GM10266 (cell line): ENCODE measurements at regions not wholly inside any gene's neighbourhood (a gene's known extent, or its start where the extent isn't known, plus 50 kb on each side); places are given as distances from the start of the nearest gene placed in this dataset.

Source experiments
- DNase-seq: peaks from one replicate; pipeline ENCODE4 v3.0.0; 2012; ENCODE audit errors: extremely low spot score
- TF ChIP-seq, protein P1 (sequence below): IDR thresholded peaks from 2 replicates; pipeline ENCODE4 v1.5.1; 2012; ENCODE audit warnings: mild to moderate bottlenecking, low read depth; ENCODE audit not compliant: control insufficient read depth, insufficient read depth; ENCODE audit errors: missing control alignments

DNA sequence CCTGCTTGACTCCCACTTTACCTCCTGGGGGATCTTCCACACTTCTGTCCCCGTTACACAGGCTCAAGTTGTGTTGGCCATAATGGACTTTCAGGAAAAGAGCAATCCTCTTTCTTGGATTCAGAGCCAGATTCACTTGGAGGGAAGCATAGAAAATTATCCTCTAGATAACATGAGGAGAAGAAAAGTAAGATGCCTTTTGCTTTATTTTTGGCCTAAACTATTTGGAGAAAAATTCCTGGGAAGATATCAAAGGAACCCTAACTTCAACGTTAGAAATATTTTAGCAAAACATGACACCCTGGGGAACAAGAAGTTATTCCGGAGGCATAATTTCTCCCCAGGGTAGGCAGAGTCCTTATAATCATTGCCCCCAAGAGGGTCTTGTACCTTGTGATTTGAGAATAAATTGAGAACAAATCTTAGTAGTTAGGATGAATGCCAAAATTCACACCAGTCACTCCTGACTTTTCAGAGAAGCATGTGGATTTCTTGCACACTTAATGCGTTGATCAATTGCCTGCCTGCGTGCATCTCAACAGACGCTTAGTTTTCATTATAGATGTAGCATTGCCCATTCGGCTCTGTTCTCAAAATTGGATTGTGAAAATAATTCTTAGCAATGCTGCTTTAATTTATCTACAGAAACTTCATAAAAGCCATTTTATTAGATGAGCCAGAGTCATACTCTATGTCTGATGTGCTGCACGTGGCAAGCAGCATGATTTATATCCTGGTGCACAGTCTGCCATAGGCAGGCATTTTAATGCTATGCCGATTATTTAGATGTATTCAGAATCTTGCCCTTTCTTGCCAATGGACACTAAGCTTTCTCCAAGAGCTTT is 224.4 kb downstream of the C7orf25 start:
- DNase-seq: no peak
- TF ChIP-seq, protein P1, sequence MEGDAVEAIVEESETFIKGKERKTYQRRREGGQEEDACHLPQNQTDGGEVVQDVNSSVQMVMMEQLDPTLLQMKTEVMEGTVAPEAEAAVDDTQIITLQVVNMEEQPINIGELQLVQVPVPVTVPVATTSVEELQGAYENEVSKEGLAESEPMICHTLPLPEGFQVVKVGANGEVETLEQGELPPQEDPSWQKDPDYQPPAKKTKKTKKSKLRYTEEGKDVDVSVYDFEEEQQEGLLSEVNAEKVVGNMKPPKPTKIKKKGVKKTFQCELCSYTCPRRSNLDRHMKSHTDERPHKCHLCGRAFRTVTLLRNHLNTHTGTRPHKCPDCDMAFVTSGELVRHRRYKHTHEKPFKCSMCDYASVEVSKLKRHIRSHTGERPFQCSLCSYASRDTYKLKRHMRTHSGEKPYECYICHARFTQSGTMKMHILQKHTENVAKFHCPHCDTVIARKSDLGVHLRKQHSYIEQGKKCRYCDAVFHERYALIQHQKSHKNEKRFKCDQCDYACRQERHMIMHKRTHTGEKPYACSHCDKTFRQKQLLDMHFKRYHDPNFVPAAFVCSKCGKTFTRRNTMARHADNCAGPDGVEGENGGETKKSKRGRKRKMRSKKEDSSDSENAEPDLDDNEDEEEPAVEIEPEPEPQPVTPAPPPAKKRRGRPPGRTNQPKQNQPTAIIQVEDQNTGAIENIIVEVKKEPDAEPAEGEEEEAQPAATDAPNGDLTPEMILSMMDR: no peak

DNA sequence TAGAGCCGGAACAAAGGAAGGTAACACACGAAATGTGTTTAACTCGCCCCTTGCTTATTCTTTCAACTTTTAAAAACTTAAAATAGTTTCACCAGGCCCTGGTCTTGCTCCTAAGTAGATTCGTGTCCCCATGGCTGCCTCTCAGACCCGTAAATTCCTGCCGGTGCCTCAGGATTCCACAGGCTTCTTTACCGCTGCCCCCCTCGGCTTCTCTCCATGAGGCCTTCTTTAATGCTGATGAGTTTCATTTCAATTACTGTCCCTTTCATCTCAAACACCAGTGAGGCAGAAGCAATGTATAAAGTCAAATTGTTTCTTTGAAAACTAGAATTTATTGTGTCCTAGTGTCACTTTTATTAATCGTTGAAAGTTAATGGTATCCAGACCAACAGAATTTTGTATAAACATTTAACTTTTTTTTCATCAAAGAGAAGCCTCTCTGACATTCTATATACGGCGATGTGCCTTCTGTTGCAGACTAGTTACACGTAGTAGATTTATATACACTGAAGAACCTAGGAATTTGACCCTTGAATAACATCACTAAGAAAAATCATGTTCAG is 225.2 kb downstream of the C7orf25 start:
- TF ChIP-seq, protein P1: no peak
- no peak for DNase-seq

DNA sequence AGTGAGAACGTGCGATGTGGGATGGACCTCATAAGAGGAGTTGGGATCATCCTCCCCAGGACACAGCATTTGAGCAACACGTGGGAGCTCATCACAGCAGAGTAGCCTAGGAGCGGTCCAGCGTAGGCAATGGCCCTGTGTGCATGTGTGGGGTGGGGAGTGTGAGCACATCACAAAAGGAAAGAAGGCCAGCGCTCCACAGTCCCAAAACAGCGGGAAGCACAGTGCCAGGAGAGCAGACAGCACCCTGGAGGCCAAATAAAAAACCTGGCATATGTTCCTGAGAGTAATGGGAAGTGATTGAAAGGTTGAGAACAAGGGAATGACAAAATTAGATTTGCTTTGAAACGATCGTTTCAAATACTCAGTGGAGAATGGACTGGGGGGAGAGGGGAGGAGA is 226.0 kb downstream of the C7orf25 start:
- TF ChIP-seq, protein P1: no peak
- no peak for DNase-seq

DNA sequence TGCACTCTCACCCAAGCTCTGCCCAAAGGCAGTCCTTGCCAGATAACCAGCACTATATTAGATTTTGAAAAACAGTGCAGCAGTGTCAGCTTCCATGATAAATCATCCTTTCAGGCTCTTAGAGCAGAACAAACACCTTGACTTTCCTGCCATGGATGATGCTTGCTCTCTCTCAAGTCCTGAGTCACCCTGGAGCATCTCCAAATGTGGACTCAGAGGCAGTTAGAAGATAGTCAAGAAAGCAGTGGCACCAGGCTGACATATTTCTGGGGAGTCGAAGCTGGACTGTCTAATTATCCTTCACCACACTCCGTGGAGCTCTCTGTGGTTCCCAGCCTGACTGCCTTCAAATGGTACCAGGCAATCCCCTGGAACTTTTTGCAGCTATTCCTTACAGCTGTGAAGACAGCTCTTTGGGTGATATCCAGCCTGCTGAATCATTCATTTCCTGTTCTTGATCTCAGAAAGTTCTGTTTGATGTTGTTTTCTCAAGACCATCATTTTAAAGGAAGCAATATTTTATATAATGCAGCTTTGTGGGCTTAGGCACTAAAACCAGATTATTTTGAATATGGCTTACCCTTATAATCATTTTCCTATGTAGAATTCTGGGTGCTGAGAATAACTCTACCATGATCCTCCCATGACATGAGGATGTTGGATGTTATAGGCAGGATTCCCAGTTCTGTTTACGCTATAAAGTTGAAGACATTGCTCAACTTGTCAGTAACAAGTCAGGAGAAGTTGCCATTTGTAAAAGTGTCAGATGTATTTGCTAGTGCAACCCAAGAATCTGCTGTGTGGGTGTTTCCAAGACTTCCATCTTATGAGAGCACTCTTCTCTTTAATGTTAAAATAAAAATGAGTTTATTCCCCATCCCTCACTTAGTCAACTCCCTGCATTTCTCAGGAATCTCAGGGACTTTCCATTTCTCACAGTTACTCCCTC is 233.8 kb downstream of the C7orf25 start:
- no peak for DNase-seq
- TF ChIP-seq, protein P1: no peak

DNA sequence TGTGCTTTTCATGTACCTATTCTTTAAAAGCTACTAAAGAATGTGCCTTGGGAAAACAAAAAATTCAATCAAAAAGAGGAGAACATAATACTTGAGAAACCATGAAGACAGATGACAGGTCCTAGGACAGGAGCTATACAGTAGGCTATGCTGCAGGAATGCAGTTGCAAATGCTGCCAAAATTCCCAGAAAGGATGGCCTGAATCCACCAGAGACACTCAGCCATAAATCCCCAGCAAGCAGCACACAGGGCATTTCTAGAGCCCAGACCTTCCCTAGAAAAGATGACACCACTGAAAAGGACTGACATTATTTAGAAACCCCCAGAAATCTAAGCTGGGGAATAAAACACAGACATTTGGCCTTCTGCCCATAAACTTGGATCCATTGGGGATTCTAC is 237.3 kb downstream of the C7orf25 start:
- DNase-seq: no peak
- TF ChIP-seq, protein P1: no peak

DNA sequence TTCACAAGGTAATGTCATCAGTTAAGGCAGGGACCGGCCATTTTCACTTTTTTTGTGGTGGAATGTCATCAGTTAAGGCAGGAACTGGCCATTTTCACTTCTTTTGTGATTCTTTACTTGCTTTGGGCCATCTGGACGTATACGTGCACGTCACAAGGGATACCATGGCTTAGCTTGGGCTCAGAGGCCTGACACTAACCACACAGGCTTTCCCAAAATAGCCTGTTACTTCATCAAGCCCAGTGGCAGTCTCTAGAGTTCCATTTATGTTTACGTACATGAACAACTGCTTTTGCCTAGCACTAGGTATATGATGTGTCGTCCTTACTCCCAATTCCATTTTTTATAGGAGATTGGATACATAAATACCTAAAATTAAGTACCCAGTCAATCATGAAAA is 237.9 kb downstream of the C7orf25 start:
- TF ChIP-seq, protein P1: no peak
- DNase-seq: no peak
